Stimulated activated CD4-positive, alpha-beta T cell treated with anti-CD3 and anti-CD28 coated beads, Interleukin-12 subunit alpha, Interleukin-12 subunit beta, amount 100 ng/mL, for 4 hours (primary cell): ENCODE measurements at regions not wholly inside any gene's neighbourhood (a gene's known extent, or its start where the extent isn't known, plus 50 kb on each side); places are given as distances from the start of the nearest gene placed in this dataset.

Experiments
- DNase-seq: peaks from one replicate; pipeline ENCODE4 v3.0.0-alpha.2; 2020

- DNase-seq = no peak
Measured at GRCh38 chr4:80145739-80146138, 51.6 kb upstream of the PRDM8 start.

DNA sequence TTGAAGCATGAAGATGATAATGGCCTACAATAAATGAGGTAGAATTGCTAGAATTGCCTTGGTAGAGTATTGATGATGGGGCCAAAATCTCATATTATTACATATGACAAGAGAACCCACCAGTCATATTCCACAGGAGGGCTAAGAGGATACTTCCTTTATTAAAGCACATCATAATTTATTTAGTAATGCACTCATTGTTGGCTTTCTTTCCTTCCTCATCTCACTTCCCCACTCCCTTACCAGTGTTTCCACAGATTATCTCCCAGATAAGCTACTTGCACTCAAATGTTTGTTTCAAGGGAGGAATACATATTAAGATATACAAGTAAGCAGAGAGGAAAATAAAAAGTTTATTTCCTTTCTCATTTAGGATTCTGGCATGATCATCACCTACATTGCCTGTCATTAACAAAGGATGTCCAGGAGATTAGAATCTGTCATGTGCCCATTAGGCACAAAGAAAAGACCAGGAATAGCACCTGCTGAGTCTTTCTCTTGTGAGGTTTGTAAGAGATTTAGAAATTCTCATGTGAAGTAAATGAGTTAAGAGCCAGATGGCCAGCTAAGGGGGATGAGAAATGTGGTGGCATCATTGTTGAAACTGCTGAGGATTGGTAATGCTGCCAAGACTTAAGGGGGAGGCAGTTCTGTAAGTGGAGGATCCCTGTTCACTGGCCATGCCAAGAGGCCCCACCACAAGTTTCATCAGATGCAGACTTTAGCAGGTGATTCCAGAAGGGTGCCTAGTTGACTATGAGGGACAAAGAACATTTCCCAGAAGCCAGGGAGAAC lies 52.4 kb upstream of the PRDM8 start:
- DNase-seq = no peak

DNA sequence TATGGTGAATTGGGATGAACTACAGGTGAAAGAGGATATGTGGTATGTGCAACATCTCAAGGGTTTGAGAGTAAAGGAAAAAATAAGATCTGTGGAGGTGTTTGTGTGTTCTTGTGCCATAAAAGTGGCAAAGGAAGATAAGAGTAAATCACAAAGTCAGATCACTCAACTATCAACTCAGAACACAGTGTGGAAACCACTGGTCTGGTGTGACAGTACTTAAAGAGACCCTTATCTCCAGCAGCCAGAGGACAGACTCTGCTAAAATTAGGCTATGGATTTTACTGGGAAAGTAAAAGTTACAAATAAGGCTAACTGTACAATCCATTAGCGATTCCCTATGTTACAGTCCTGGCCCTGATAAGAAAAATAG lies 54.0 kb upstream of the PRDM8 start:
- no peak for DNase-seq

GRCh38 chr4:80142394-80143306 lies 54.7 kb upstream of the PRDM8 start:
- DNase-seq = no peak

GRCh38 chr4:80141543-80141942 lies 55.8 kb upstream of the PRDM8 start:
- no peak for DNase-seq

- no peak for DNase-seq
Measured at GRCh38 chr4:80140194-80140593, 57.1 kb upstream of the PRDM8 start.

- no peak for DNase-seq
Measured at GRCh38 chr4:80139671-80140070, 57.6 kb upstream of the PRDM8 start.

- peak; percentile 25 for DNase-seq
Measured at GRCh38 chr4:80138551-80139538, 58.5 kb upstream of the PRDM8 start.

DNA sequence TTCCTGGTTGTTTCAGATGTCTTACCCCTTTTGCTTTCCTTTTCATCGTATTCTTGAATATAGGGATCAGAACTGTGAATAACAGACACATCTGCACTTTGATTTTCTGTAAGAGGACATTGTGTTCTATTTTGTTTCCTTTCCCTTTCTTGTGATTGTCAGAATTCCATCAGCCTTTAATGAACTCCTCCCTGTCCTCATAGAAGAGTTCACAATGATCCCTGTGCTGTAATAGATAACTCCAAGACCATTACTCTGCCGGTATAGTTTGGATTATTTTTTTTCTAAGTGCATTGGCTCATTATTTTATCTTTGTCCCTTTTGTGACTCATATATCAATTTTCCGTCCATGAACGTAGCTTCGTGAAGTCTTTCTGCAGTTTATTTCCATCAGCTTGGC lies 59.7 kb upstream of the PRDM8 start:
- DNase-seq = no peak

DNA sequence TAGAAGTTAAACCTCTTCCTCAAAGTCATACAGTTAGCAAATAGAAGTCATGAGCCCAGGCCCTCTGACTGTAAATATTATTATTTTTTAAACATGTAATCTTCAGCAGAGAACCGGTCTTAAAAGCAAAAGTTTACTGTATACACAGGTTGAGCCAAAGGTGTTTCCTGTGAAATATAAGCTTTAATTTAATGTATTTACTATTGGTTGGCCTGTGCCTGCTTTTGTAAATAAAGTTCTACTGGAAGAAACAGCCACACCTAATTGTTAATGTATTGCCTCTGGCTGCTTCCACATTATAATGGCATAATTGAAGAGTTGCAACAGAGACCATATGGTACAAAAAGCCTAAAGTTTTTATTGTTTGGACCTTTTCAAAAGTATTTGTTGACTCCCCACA lies 61.0 kb upstream of the PRDM8 start:
- DNase-seq = no peak

DNA sequence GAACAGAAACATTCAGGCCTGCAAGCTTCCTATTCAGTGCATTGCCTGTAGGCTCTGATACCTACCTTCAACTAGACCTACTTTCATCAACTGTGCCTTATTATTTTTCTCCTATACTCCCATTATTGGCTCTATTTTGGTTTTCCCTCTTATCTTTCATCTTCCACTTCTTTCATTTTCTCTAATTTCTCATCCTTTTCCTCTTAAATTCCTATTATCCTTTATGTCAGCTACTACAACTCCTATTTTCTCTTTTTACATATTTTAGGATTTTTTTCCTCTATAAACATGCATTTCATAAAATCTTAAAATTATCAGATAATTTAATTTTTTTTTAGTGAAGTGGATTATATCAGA lies 61.6 kb upstream of the PRDM8 start:
- DNase-seq = no peak

DNA sequence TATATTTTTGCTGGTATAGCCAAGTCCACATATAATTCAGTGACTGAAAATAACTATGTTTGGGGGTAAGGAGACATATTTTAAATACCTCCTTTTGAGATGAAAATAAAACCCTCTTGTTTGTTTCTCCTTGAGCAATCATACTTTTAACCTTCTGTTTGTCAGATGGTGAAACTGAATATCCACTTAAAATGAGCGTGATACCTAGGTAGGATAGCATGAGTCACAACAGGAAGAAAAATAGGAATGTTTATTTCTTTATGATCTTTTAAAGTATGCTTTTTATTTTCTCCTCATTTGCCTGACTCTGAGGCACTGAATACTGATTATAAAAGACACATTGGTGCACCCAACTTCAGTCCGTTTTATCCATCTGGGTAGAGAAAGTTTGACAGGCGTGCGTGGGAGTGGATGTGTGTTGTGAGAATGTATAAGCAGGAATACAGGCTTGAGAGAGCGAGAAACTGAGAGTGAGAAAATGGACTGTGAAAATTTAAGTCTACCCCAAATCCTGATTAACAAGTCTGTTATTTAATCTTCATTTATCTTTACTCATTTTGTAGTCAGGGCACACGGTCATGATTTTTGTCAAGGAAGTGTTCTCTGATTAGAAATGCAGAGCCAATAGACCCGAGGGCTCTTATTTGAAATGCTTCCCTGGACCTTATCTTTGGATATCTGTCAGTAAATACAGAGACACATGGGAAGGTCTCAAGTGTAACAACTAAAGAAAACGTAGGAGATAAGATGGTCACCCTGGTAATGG lies 62.1 kb upstream of the ANTXR2 start:
- no peak for DNase-seq

- DNase-seq = no peak
Measured at GRCh38 chr4:80133240-80133783, 60.3 kb upstream of the ANTXR2 start.

DNA sequence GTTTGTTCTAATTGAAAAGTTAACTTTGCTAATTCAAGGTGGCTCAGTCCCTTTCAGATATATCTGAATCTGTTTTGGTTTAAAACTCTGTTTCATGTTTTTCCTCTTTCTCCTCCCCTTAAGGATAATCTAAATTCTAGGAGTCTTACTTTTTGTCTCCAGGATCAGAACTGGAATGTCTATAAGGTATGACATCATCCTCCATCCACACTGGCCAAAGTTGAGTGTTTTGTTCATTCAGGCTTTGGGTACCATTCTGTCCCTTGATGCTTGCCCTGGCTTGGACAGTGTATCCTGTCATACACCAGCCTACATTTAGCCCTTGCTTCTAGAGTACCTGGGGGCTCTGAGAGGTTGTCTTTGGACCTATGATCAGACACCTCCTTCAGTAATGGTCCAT lies 56.8 kb upstream of the ANTXR2 start:
- DNase-seq = no peak

DNA sequence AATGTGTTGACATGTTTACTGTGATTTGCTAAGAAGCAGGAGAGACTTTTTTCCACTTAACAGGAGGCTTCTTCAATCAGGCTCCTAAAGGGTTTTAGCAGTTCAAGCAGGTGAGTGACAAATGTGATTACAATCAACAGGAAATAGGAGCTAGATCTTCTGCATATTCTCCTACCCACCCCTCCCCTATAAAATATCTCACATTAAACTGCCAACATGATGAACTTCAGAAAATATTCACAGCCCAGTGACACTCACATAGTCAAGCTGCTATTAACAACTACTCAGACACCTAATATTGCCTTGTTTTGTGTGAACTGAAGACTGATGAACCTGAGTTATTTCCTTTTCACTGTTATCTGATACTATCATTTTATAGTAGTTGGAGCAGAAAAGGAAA lies 55.9 kb upstream of the ANTXR2 start:
- DNase-seq = no peak

DNA sequence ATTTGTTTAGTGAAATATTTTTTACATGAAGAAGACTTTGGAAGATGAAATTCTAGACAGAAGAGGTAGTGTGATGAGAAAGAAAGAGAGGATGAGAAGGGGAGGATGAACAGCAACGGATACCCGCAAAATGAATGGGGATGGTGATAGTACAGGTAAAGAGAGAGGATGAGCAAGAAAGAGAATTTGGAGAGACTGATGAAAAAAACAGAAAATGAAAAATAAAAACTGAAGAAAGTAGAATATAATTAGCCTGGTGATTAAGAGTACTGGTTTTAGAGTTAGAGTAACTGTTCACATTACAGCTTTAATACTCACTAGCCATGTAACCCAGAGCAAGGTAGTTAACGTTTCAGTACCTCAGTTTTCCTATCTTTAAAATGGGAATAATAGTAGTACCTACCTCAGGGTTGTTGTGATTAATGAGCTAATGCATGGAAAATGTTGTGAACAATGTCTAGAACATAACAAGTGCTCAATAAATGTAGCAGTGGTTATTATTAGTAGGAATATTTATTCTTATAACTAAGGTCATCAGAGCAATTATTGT lies 54.9 kb upstream of the ANTXR2 start:
- no peak for DNase-seq

- DNase-seq = no peak
Measured at GRCh38 chr4:80126435-80126834, 53.4 kb upstream of the ANTXR2 start.

DNA sequence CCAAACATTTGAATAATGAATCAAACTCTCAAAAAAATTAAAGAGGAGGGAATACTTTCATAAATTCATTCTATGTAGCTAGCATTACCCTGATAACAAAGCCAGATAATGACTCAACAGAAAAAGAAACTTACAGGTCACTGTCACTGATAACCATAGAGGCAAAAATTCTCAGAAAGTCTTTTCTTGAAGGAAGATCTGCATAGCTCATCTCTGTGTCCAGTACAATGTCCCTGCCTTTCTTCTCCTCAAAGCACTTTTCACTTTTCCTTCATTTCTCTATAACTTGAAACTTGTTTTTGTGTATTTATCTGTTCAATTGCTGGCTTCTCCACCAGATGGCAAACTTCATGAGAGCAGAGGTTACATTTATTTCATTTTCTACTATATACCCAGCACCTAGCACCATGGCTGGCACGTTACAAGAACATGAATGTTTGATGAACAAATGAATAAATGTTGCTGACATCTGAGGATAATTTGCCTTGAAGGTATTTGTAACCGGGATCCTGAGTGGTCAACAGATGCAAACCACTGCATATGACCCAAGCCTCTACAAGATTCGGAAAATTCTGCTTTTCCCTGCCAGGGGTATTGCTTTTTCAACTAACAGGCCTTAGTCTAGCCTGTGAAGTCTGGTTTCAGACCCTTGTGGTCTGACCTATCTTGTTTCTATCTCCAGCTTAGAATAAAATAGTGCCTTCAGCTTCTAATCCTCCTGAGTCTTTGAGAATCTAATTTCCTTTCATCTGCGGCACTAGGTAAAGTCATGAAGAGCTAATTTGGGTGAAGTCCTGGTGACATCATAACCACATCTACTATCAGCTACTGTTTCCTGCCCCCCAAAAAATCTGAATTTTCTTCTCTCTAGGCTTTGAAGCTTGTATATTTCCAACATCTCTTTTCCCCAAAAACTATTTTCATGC lies 52.5 kb upstream of the ANTXR2 start:
- no peak for DNase-seq

DNA sequence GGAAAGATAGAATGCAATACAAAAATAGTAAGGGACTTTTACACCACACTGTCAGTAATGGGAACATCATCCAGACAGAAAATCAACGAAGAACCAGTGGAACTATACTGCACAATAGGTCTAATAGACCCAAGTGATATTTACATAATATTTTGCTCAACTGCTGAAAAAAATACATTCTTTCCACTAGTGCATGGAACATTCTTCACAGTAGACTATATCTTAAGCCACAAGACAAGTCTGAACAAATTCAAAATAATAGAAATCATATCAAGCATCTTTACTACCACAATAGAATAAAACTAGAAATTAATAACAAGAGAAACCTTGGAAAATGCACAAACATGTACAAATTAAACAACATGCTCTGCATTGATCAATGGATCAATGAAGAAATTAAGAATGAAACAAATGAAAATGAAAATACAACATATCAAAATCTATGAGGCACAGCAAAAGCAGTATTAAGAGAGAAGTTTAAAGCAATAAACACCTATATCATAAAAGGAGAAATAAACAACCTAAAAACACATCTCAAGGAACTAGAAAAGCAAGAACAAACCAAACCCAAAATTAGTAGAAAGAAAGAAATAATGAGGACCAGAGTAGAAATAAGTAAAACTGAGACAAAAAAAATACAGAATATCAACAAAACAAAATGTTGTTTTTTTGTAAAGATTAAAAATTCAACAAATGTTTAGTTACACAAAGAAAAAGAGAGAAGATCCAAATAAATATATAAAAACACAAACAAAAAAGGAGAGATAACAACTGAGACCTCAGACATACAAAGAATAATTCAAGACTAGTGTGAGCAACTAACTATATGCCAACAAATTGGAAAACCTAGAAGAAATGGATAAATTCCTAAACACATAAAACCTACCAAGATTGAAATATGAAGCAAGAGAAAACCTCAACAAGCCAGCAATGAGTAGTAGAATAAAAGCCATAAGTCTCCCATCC lies 51.5 kb upstream of the ANTXR2 start:
- DNase-seq = no peak
